NB4 (cell line): ENCODE measurements at regions not wholly inside any gene's neighbourhood (a gene's known extent, or its start where the extent isn't known, plus 50 kb on each side); places are given as distances from the start of the nearest gene placed in this dataset.

ENCODE experiments used
- DNase-seq: peaks from one replicate; pipeline ENCODE4 v3.0.0; 2010; ENCODE audit warnings: low read depth
- H3K4me3 ChIP-seq: one replicate; pipeline ENCODE4 v1.5.1; 2011; ENCODE audit warnings: mild to moderate bottlenecking, low read depth, low read length, moderate library complexity
- CTCF ChIP-seq: IDR thresholded peaks from one replicate; pipeline ENCODE4 v1.5.1; 2012; ENCODE audit warnings: low read depth, low read length
- MAX ChIP-seq: IDR thresholded peaks from 2 replicates; pipeline ENCODE4 v1.6.1; 2011; ENCODE audit warnings: low read depth, low read length
- MYC ChIP-seq: IDR thresholded peaks from 2 replicates; pipeline ENCODE4 v1.6.1; 2011; ENCODE audit warnings: low read depth, low read length
- POLR2A ChIP-seq: IDR thresholded peaks from 2 replicates; pipeline ENCODE4 v1.6.1; 2011; ENCODE audit warnings: mild to moderate bottlenecking; ENCODE audit not compliant: insufficient read length; ENCODE audit errors: extremely low read depth

- H3K4me3 ChIP-seq: no peak overlapping the region
- DNase-seq: no peak
- TF ChIP-seq MYC (no peak), MAX (no peak), POLR2A (no peak), CTCF (no peak)
These were observed 764.8 kb upstream of the ADGRB3 start for GRCh38 chr6:67870321-67870720.

GRCh38 chr6:67863346-67863745 is 771.7 kb upstream of the ADGRB3 start:
- H3K4me3 ChIP-seq: no peak overlapping the region
- TF ChIP-seq MAX (no peak), POLR2A (no peak), MYC (no peak), CTCF (no peak)
- DNase-seq: no peak

- H3K4me3 ChIP-seq: no peak overlapping the region
- TF ChIP-seq MYC (no peak), MAX (no peak), CTCF (no peak), POLR2A (no peak)
- DNase-seq: no peak
These were observed 781.0 kb upstream of the ADGRB3 start for GRCh38 chr6:67854098-67854497.

DNA sequence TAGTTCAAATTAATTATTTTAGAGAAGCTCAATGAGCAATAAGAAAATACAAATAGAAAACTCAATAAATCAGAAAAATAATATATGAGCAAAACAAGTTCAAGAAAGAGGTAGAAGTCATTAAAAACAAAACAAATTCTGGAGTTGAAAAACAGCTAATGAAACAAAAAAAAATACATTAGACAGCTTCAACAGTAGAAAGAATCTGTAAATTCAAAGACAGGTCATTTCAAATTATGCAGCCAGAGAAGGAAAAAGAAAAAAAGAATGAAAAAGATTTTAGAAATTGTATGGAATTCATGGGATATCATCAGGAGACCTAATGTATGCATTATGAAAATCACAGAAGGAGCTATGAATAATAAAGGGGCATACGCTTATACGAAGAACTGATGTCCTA is 795.3 kb upstream of the ADGRB3 start:
- no peak for TF ChIP-seq CTCF
- no peak for TF ChIP-seq POLR2A
- TF ChIP-seq MYC: no peak
- TF ChIP-seq MAX: no peak
- no peak for DNase-seq
- H3K4me3 ChIP-seq: no peak overlapping the region

DNA sequence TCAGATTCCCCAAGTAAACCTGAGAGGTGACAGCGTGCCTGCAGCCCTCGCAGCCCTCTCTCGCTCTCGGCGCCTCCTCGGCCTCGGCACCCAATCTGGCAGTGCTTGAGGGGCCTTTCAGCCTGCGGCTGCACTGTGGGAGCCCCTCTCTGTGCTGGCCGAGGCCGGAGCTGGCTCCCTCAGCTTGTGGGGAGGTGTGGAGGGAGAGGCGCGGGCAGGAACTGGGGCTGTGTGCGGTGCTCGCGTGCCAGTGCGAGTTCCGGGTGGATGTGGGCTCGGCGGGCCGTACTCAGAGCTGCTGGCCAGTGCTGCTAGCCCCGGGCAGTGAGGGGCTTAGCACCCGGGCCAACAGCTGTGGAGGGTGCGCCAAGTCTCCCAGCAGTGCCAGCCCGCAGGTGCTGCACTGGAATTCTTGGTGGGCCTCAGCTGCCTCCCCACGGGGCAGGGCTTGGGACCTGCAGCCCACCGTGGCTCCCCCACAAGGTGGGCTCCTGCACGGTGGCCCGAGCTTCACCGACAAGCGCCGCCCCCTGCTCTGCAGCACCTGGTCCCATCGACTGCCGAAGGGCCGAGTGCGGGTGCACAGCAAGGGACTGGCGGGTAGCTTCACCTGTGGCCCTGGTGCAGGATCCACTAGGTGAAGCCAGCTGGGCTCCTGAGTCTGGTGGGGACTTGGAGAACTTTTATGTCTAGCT is 809.7 kb upstream of the ADGRB3 start:
- no peak for DNase-seq
- TF ChIP-seq POLR2A (no peak), MYC (no peak), CTCF (no peak), MAX (no peak)
- no peak overlapping the region for H3K4me3 ChIP-seq

- no peak for TF ChIP-seq CTCF
- no peak for TF ChIP-seq POLR2A
- TF ChIP-seq MYC: no peak
- no peak for TF ChIP-seq MAX
- H3K4me3 ChIP-seq: no peak overlapping the region
- DNase-seq: no peak
These were observed 816.8 kb upstream of the ADGRB3 start for GRCh38 chr6:67818322-67818721.
